Fibroblast of pulmonary artery (primary cell): ENCODE measurements at regions not wholly inside any gene's neighbourhood (a gene's known extent, or its start where the extent isn't known, plus 50 kb on each side); places are given as distances from the start of the nearest gene placed in this dataset.
A peak's percentile ranks its signal among the peaks of the same experiment; 100 is the strongest.

Experiments
- DNase-seq: peaks from one replicate; pipeline ENCODE4 v3.0.0-alpha.2; 2010; ENCODE audit warnings: low read depth
- H3K4me3 ChIP-seq: replicated peaks from 2 replicates; pipeline ENCODE4 v1.5.1; 2011; ENCODE audit warnings: low read depth, mild to moderate bottlenecking, control low read depth, low read length, moderate library complexity
- TF ChIP-seq, protein P1 (sequence below): IDR thresholded peaks from 2 replicates; pipeline ENCODE4 v1.5.1; 2011; ENCODE audit warnings: mild to moderate bottlenecking, control low read depth, low read length, inconsistent platforms; ENCODE audit errors: missing control alignments

GRCh38 chr14:42057111-42057510 is 450.4 kb downstream of the LRFN5 start:
- peak; percentile 52 for DNase-seq
- TF ChIP-seq, protein P1, sequence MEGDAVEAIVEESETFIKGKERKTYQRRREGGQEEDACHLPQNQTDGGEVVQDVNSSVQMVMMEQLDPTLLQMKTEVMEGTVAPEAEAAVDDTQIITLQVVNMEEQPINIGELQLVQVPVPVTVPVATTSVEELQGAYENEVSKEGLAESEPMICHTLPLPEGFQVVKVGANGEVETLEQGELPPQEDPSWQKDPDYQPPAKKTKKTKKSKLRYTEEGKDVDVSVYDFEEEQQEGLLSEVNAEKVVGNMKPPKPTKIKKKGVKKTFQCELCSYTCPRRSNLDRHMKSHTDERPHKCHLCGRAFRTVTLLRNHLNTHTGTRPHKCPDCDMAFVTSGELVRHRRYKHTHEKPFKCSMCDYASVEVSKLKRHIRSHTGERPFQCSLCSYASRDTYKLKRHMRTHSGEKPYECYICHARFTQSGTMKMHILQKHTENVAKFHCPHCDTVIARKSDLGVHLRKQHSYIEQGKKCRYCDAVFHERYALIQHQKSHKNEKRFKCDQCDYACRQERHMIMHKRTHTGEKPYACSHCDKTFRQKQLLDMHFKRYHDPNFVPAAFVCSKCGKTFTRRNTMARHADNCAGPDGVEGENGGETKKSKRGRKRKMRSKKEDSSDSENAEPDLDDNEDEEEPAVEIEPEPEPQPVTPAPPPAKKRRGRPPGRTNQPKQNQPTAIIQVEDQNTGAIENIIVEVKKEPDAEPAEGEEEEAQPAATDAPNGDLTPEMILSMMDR: no peak
- no peak overlapping the region for H3K4me3 ChIP-seq

GRCh38 chr14:42047421-42048055 is 440.9 kb downstream of the LRFN5 start:
- peak; percentile 40 for DNase-seq
- no peak overlapping the region for H3K4me3 ChIP-seq
- TF ChIP-seq, protein P1: no peak

DNA sequence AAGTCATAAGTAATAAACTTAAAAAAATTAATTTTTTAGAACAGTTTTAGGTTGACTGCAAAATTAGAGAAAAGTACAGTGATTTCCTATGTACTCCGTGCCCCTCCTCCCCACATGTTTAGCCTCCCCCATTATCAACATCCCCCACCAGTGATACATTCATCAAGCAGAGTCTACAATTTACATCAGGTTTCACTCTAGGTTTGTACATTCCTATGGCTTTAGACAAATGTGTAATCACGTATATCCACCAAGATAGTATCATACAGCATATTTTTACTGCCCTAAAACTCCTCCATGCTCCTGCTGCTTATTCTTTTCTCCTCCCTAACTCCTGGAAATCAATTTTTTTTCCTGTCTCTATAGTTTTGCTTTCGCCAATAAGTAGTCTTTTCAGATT is 438.7 kb downstream of the LRFN5 start:
- peak; percentile 6 for DNase-seq
- H3K4me3 ChIP-seq: no peak overlapping the region
- TF ChIP-seq, protein P1: no peak

DNA sequence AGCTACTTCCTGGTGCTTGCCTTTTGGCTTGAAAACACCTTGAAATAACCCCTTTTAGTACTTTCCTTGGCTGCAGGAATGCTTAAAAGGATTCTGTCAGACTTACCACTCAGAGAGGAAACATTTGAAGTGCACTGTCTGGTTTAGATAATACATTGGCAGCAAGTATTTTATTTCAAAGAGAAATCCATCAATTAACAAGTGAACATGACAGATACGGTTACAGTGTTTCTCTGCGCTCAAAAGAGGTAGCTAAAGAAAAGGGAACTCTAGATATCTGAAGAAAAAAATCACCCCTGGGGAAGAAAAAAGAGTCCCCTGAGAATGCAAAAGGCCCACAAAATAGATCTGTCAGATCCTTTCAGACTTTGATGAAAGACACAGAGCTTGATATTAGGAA is 421.9 kb downstream of the LRFN5 start:
- no peak for DNase-seq
- TF ChIP-seq, protein P1: no peak
- H3K4me3 ChIP-seq: no peak overlapping the region

DNA sequence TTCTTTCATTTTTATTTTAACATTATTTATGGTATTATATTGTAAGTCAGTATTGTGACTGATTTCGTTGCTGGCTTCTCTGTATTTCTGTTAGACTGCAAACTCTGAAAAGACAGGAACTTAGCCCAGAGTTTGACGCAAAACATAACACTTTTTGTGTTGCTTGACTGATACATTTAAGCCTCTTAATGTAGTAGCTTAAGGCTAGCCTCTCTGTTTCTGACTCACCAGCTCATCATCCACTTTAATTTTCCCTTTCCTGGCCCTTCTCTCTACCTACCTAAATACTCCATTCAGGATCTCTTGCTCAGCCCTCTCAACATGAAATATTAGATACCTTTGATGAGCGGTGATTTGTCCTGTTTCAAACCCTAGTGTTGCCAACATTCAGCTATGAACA is 420.6 kb downstream of the LRFN5 start:
- DNase-seq: no peak
- TF ChIP-seq, protein P1: no peak

GRCh38 chr14:42023452-42023851 is 416.8 kb downstream of the LRFN5 start:
- no peak overlapping the region for H3K4me3 ChIP-seq
- DNase-seq: no peak
- TF ChIP-seq, protein P1: no peak

More for the DNA sequence above, 420.6 kb downstream of the LRFN5 start:
- H3K4me3 ChIP-seq: no peak overlapping the region

- H3K4me3 ChIP-seq: no peak overlapping the region
- no peak for DNase-seq
- TF ChIP-seq, protein P1: no peak
Observed at GRCh38 chr14:42014301-42014700, 407.6 kb downstream of the LRFN5 start.
